CD4-positive, alpha-beta memory T cell (primary cell): ENCODE measurements at regions not wholly inside any gene's neighbourhood (a gene's known extent, or its start where the extent isn't known, plus 50 kb on each side); places are given as distances from the start of the nearest gene placed in this dataset.

Experiments
- CTCF ChIA-PET: fragments of 350-600 bp; sonication (Branson Sonifier 250); formaldehyde crosslinking; loops from one replicate; lab custom pipeline; 2021; ENCODE audit warnings: inconsistent platforms; ENCODE audit not compliant: partially characterized antibody; lab: Charles Lee
- POLR2A ChIA-PET: fragments of 350-600 bp; sonication (Branson Sonifier 250); formaldehyde crosslinking; loops from one replicate; lab custom pipeline; 2021; ENCODE audit not compliant: partially characterized antibody; lab: Charles Lee
- DNase-seq, 5 donors: peaks; one replicate each; pipeline versions ENCODE4 v3.0.0 to v3.0.0-alpha.2; 2020 to 2022; ENCODE audit warnings: mixed read lengths in 1 of 5
- H3K27ac ChIP-seq: one replicate; pipeline ENCODE4 v1.7.0; 2013; ENCODE audit warnings: low read depth, low read length
- H3K27me3 ChIP-seq: 2 replicates; pipeline ENCODE4 v1.7.0; 2013; ENCODE audit warnings: mild to moderate bottlenecking, low read length, moderate library complexity; ENCODE audit not compliant: insufficient read depth
- H3K36me3 ChIP-seq: 2 replicates; pipeline ENCODE4 v1.7.0; 2013; ENCODE audit warnings: mild to moderate bottlenecking, low read length, moderate library complexity; ENCODE audit not compliant: insufficient read depth
- H3K4me1 ChIP-seq: 2 replicates; pipeline ENCODE4 v1.7.0; 2013; ENCODE audit warnings: mild to moderate bottlenecking, low read length, moderate library complexity; ENCODE audit not compliant: insufficient read depth
- H3K4me3 ChIP-seq, 2 donors: one replicate each; pipeline ENCODE4 v1.7.0; 2013; ENCODE audit warnings: low read length in 2 of 2, mild to moderate bottlenecking in 1 of 2
- H3K9me3 ChIP-seq, 2 donors: one replicate each; pipeline ENCODE4 v1.7.0; 2013; ENCODE audit warnings: low read length in 2 of 2, control low read depth in 1 of 2; ENCODE audit not compliant: control insufficient read depth in 1 of 2
- H3K27ac Mint-ChIP-seq, 7 donors: one replicate each; pipeline ENCODE4 v1.8.0; 2020 to 2021; ENCODE audit warnings: mixed read lengths in 7 of 7, mild to moderate bottlenecking in 6 of 7, inconsistent platforms in 3 of 7, moderate library complexity in 3 of 7
- H3K27me3 Mint-ChIP-seq, 2 donors: one replicate each; pipeline ENCODE4 v1.8.0; 2020 to 2021; ENCODE audit warnings: mixed read lengths in 2 of 2
- H3K36me3 Mint-ChIP-seq, 2 donors: one replicate each; pipeline ENCODE4 v1.8.0; 2020 to 2021; ENCODE audit warnings: mixed read lengths in 2 of 2, inconsistent platforms in 1 of 2, mild to moderate bottlenecking in 1 of 2
- H3K4me1 Mint-ChIP-seq, 4 donors: one replicate each; pipeline ENCODE4 v1.8.0; 2020 to 2021; ENCODE audit warnings: mixed read lengths in 4 of 4, mild to moderate bottlenecking in 1 of 4
- H3K4me3 Mint-ChIP-seq, 8 donors: one replicate each; pipeline ENCODE4 v1.8.0; 2020 to 2021; ENCODE audit warnings: mixed read lengths in 8 of 8, mild to moderate bottlenecking in 7 of 8, moderate library complexity in 6 of 8, inconsistent platforms in 3 of 8
- H3K9me3 Mint-ChIP-seq, 8 donors: one replicate each; pipeline ENCODE4 v1.8.0; 2020 to 2021; ENCODE audit warnings: mixed read lengths in 8 of 8, mild to moderate bottlenecking in 5 of 8, inconsistent platforms in 3 of 8, moderate library complexity in 1 of 8
- intact Hi-C: fragments of 100-400 bp; cut with micrococcal nuclease; formaldehyde crosslinking; loops from one replicate; pipeline ENCODE4 v1.15.1; 2023

- POLR2A ChIA-PET: no interaction called here
- no peaks in the 10 kb centered on the region for H3K36me3 Mint-ChIP-seq
These were observed 397.4 kb downstream of the NPIPA8 start for GRCh38 chr16:17939122-17939536.

GRCh38 chr16:17938546-17938945 lies 398.0 kb downstream of the NPIPA8 start:
- no peak overlapping the region for H3K27ac Mint-ChIP-seq
- peaks cover 0 to 1% of the 10 kb centered on the region in 2 donors for H3K27me3 Mint-ChIP-seq
- peaks cover 0 to 4% (median 0%) of the 10 kb centered on the region in 8 donors for H3K9me3 Mint-ChIP-seq
- ChIA-PET POLR2A (no interaction called here), CTCF (interaction anchor here (0.7 kb wide), 1 partner anchor 620 kb away, joined by 3 read pairs; no protein-coding TSS in a partner anchor)
- H3K4me1 Mint-ChIP-seq: peaks cover 5 to 16% (median 13%) of the 10 kb centered on the region in 4 donors
- DNase-seq: no peak
- no peaks in the 10 kb centered on the region for H3K27me3 ChIP-seq
- no peak overlapping the region for H3K4me3 ChIP-seq
- H3K9me3 ChIP-seq: no peaks in the 10 kb centered on the region
- H3K36me3 Mint-ChIP-seq: no peaks in the 10 kb centered on the region
- H3K4me3 Mint-ChIP-seq: peak overlapping the region in 2 of 8 donors; percentile 43
- H3K36me3 ChIP-seq: no peaks in the 10 kb centered on the region
- intact Hi-C loops: no loop called here
- H3K27ac ChIP-seq: no peak overlapping the region
- peaks cover 10% of the 10 kb centered on the region for H3K4me1 ChIP-seq

More at GRCh38 chr16:17939122-17939536, 397.4 kb downstream of the NPIPA8 start:
- CTCF ChIA-PET: no interaction called here
- no peaks in the 10 kb centered on the region for H3K27me3 ChIP-seq
- H3K27ac ChIP-seq: no peak overlapping the region
- H3K4me1 ChIP-seq: peaks cover 10% of the 10 kb centered on the region
- H3K9me3 ChIP-seq: no peaks in the 10 kb centered on the region
- peaks cover 0 to 3% of the 10 kb centered on the region in 2 donors for H3K27me3 Mint-ChIP-seq
- peaks cover 0 to 4% (median 0%) of the 10 kb centered on the region in 8 donors for H3K9me3 Mint-ChIP-seq
- no peaks in the 10 kb centered on the region for H3K36me3 ChIP-seq
- peaks cover 5 to 16% (median 13%) of the 10 kb centered on the region in 4 donors for H3K4me1 Mint-ChIP-seq
- peak overlapping the region; percentile 46 to 83 (median 78) for H3K4me3 Mint-ChIP-seq
- peak in 1 of 5 donors; percentile 0 for DNase-seq
- H3K27ac Mint-ChIP-seq: peak overlapping the region in 3 of 7 donors; percentile 75 to 86 (median 77)
- H3K4me3 ChIP-seq: peak overlapping the region; percentile 7 to 29
- intact Hi-C loops: no loop called here

GRCh38 chr16:17936766-17937402 lies 399.7 kb downstream of the NPIPA8 start:
- H3K9me3 ChIP-seq: no peaks in the 10 kb centered on the region
- Mint-ChIP-seq H3K27ac (no peak overlapping the region), H3K4me3 (no peak overlapping the region), H3K27me3 (no peaks in the 10 kb centered on the region), H3K36me3 (no peaks in the 10 kb centered on the region), H3K9me3 (peaks cover 0 to 3% (median 0%) of the 10 kb centered on the region in 8 donors), H3K4me1 (peaks cover 5 to 16% (median 13%) of the 10 kb centered on the region in 4 donors)
- no peaks in the 10 kb centered on the region for H3K27me3 ChIP-seq
- no peaks in the 10 kb centered on the region for H3K36me3 ChIP-seq
- intact Hi-C loops: no loop called here
- no peak overlapping the region for H3K4me3 ChIP-seq
- no peak overlapping the region for H3K27ac ChIP-seq
- ChIA-PET POLR2A (no interaction called here), CTCF (no interaction called here)
- no peak for DNase-seq
- H3K4me1 ChIP-seq: peaks cover 10% of the 10 kb centered on the region

GRCh38 chr16:17930280-17930679 lies 406.3 kb downstream of the NPIPA8 start:
- POLR2A ChIA-PET: no interaction called here
- no peak overlapping the region for H3K27ac ChIP-seq
- CTCF ChIA-PET: no interaction called here
- intact Hi-C loops: no loop called here
- no peak overlapping the region for H3K4me3 Mint-ChIP-seq
- no peak for DNase-seq
- no peaks in the 10 kb centered on the region for H3K27me3 ChIP-seq
- H3K9me3 ChIP-seq: no peaks in the 10 kb centered on the region
- H3K4me1 Mint-ChIP-seq: no peaks in the 10 kb centered on the region
- H3K36me3 ChIP-seq: no peaks in the 10 kb centered on the region
- no peak overlapping the region for H3K4me3 ChIP-seq
- H3K36me3 Mint-ChIP-seq: no peaks in the 10 kb centered on the region
- H3K27me3 Mint-ChIP-seq: peaks cover 4 to 10% of the 10 kb centered on the region in 2 donors
- no peaks in the 10 kb centered on the region for H3K4me1 ChIP-seq
- no peak overlapping the region for H3K27ac Mint-ChIP-seq
- H3K9me3 Mint-ChIP-seq: peaks cover 0 to 7% (median 3%) of the 10 kb centered on the region in 8 donors

- Histone ChIP-seq H3K36me3 (no peaks in the 10 kb centered on the region), H3K27ac (no peak overlapping the region), H3K4me3 (no peak overlapping the region), H3K27me3 (no peaks in the 10 kb centered on the region), H3K4me1 (no peaks in the 10 kb centered on the region), H3K9me3 (no peaks in the 10 kb centered on the region)
- Mint-ChIP-seq H3K36me3 (no peaks in the 10 kb centered on the region), H3K9me3 (peaks cover 0 to 5% (median 3%) of the 10 kb centered on the region in 8 donors), H3K27me3 (peaks cover 7 to 14% of the 10 kb centered on the region in 2 donors), H3K27ac (no peak overlapping the region), H3K4me3 (no peak overlapping the region), H3K4me1 (no peaks in the 10 kb centered on the region)
- ChIA-PET CTCF (no interaction called here), POLR2A (no interaction called here)
- no peak for DNase-seq
- intact Hi-C loops: no loop called here
These were observed 409.6 kb downstream of the NPIPA8 start for GRCh38 chr16:17926866-17927399.

- Mint-ChIP-seq H3K4me1 (no peaks in the 10 kb centered on the region), H3K4me3 (no peak overlapping the region), H3K36me3 (no peaks in the 10 kb centered on the region), H3K9me3 (peaks cover 0 to 5% (median 2%) of the 10 kb centered on the region in 8 donors), H3K27me3 (peaks cover 7 to 17% of the 10 kb centered on the region in 2 donors), H3K27ac (no peak overlapping the region)
- H3K27me3 ChIP-seq: no peaks in the 10 kb centered on the region
- no peak overlapping the region for H3K27ac ChIP-seq
- H3K36me3 ChIP-seq: no peaks in the 10 kb centered on the region
- H3K4me1 ChIP-seq: no peaks in the 10 kb centered on the region
- POLR2A ChIA-PET: no interaction called here
- intact Hi-C loops: no loop called here
- CTCF ChIA-PET: no interaction called here
- no peaks in the 10 kb centered on the region for H3K9me3 ChIP-seq
- no peak overlapping the region for H3K4me3 ChIP-seq
- DNase-seq: no peak
These were observed 410.1 kb downstream of the NPIPA8 start for GRCh38 chr16:17926461-17926860.

- intact Hi-C loops: no loop called here
- ChIA-PET CTCF (no interaction called here), POLR2A (no interaction called here)
- no peaks in the 10 kb centered on the region for H3K4me1 Mint-ChIP-seq
- Histone ChIP-seq H3K4me1 (no peaks in the 10 kb centered on the region), H3K9me3 (no peaks in the 10 kb centered on the region), H3K27me3 (no peaks in the 10 kb centered on the region), H3K36me3 (no peaks in the 10 kb centered on the region), H3K27ac (no peak overlapping the region), H3K4me3 (no peak overlapping the region)
- H3K36me3 Mint-ChIP-seq: no peaks in the 10 kb centered on the region
- H3K27me3 Mint-ChIP-seq: peaks cover 7 to 17% of the 10 kb centered on the region in 2 donors
- DNase-seq: no peak
- no peak overlapping the region for H3K4me3 Mint-ChIP-seq
- H3K9me3 Mint-ChIP-seq: peaks cover 0 to 5% (median 1%) of the 10 kb centered on the region in 8 donors
- H3K27ac Mint-ChIP-seq: no peak overlapping the region
These were observed 410.8 kb downstream of the NPIPA8 start for GRCh38 chr16:17925761-17926160.
